SK-N-SH treated with all-trans-retinoic acid at 6 μM for 48 hours (cell line): ENCODE measurements at regions not wholly inside any gene's neighbourhood (a gene's known extent, or its start where the extent isn't known, plus 50 kb on each side); places are given as distances from the start of the nearest gene placed in this dataset.
"Not testable (repeated sequence)": the region's sequence is repeated elsewhere in the genome, so short reads cannot be mapped to it uniquely, and the experiment has no call there.

Experiments
- ATAC-seq: fragments of 200-7000 bp; cut with Tn5 transposase; 3 replicates; pipeline ENCODE4 v1.9.1; 2020; ENCODE audit warnings: mild to moderate bottlenecking, moderate library complexity
- ARNTL ChIP-seq: fragments of 450-650 bp; formaldehyde crosslinking; IDR thresholded peaks from 2 replicates; pipeline ENCODE4 v1.5.0; 2020; ENCODE audit warnings: low read depth, mild to moderate bottlenecking, moderate library complexity, borderline replicate concordance
- CSDC2 ChIP-seq: fragments of 250-450 bp; sonication (Bioruptor Pico); IDR thresholded peaks from 2 replicates; pipeline ENCODE4 v1.5.0; 2020; ENCODE audit warnings: mild to moderate bottlenecking, moderate library complexity
- CSRNP3 ChIP-seq: fragments of 250-450 bp; sonication (Bioruptor Pico); IDR thresholded peaks from 2 replicates; pipeline ENCODE4 v1.5.1; 2021; ENCODE audit warnings: mild to moderate bottlenecking, moderate library complexity
- GLIS3 ChIP-seq: fragments of 250-450 bp; sonication (Bioruptor Pico); IDR thresholded peaks from 2 replicates; pipeline ENCODE4 v1.5.0; 2020; ENCODE audit warnings: mild to moderate bottlenecking, moderate library complexity
- ISL1 ChIP-seq: fragments of 250-450 bp; sonication (Bioruptor Pico); IDR thresholded peaks from 2 replicates; pipeline ENCODE4 v2.1.2; 2022; ENCODE audit warnings: mild to moderate bottlenecking, moderate library complexity
- TCF4 ChIP-seq: fragments of 250-450 bp; sonication (Bioruptor Pico); IDR thresholded peaks from 2 replicates; pipeline ENCODE4 v1.8.0; 2021; ENCODE audit warnings: mild to moderate bottlenecking, moderate library complexity, borderline replicate concordance
- TSHZ2 ChIP-seq: fragments of 250-450 bp; sonication (Bioruptor Pico); IDR thresholded peaks from 2 replicates; pipeline ENCODE4 v1.5.0; 2020; ENCODE audit warnings: mild to moderate bottlenecking, moderate library complexity
- ZNF8 ChIP-seq: fragments of 450-650 bp; formaldehyde crosslinking; IDR thresholded peaks from 2 replicates; pipeline ENCODE4 v1.5.0; 2020; ENCODE audit warnings: mild to moderate bottlenecking, moderate library complexity
- TF ChIP-seq, protein P1 (sequence below): fragments of 250-450 bp; sonication (Bioruptor Pico); IDR thresholded peaks from 2 replicates; pipeline ENCODE4 v1.5.1; 2020; ENCODE audit warnings: low read depth, mild to moderate bottlenecking, moderate library complexity
- TF ChIP-seq, protein P2 (sequence below): fragments of 250-450 bp; sonication (Bioruptor Pico); IDR thresholded peaks from 2 replicates; pipeline ENCODE4 v1.8.0; 2021; ENCODE audit warnings: low read depth, mild to moderate bottlenecking, moderate library complexity, borderline replicate concordance

GRCh38 chr9:2389404-2389803, 232.2 kb upstream of the VLDLR start (continued):
- TF ChIP-seq, protein P1, sequence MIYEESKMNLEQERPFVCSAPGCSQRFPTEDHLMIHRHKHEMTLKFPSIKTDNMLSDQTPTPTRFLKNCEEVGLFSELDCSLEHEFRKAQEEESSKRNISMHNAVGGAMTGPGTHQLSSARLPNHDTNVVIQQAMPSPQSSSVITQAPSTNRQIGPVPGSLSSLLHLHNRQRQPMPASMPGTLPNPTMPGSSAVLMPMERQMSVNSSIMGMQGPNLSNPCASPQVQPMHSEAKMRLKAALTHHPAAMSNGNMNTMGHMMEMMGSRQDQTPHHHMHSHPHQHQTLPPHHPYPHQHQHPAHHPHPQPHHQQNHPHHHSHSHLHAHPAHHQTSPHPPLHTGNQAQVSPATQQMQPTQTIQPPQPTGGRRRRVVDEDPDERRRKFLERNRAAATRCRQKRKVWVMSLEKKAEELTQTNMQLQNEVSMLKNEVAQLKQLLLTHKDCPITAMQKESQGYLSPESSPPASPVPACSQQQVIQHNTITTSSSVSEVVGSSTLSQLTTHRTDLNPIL (CRISPR knock-in tag): no peak

DNA sequence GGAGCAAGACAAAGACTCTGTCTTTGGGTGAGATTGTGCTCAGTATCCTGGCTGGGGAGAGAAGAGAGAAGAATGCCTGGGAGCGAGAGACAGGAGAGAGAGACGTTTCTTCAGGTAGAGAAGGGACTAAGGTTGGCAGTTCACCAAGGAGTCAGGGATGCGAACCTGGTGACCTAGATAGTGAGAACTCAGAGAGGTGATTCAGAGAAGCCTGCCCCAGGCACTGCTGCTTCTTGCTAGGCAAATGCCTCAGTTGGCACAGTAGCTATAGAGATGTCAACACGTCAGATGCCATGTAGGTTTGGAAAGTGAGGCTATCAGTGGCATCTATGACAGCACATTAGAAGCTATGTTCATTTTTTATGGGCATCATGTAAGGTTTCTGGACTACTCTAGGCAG, 231.6 kb upstream of the VLDLR start:
- TF ChIP-seq GLIS3: no peak
- no peak for TF ChIP-seq ARNTL (CRISPR knock-in tag)
- TF ChIP-seq, protein P2, sequence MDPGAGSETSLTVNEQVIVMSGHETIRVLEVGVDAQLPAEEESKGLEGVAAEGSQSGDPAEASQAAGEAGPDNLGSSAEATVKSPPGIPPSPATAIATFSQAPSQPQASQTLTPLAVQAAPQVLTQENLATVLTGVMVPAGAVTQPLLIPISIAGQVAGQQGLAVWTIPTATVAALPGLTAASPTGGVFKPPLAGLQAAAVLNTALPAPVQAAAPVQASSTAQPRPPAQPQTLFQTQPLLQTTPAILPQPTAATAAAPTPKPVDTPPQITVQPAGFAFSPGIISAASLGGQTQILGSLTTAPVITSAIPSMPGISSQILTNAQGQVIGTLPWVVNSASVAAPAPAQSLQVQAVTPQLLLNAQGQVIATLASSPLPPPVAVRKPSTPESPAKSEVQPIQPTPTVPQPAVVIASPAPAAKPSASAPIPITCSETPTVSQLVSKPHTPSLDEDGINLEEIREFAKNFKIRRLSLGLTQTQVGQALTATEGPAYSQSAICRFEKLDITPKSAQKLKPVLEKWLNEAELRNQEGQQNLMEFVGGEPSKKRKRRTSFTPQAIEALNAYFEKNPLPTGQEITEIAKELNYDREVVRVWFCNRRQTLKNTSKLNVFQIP: no peak
- no peak for TF ChIP-seq CSDC2
- TF ChIP-seq ZNF8 (CRISPR knock-in tag): no peak
- no peak for ATAC-seq

DNA sequence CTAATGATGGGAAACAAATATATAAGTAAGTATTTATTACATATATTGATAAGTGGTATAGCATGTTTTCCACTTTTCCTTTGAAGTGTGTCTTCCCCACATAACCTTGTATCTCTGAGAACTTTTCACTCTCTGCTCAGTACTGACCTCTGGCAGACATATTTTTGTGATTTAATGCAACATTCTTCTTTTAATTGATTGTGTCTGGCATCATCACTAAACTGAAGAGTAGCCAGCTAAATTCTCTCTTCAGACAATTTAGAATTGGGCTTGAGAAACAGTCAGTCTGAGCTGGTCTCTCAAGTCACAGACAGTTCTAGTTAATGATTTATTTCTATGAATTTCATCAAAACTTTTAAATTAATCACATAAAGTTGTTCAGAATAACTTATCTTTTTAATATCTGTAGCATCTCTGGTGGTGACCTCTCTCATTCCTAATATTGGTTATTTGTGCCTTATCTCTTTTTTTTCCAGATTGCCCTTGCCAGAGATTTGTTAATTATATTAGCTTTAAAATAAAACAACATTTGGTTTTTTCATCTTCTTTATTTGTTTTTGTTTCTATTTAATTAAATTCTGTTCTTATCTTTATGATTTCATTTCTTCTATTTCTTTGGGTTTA, 230.0 kb upstream of the VLDLR start:
- not testable (repeated sequence) for ATAC-seq
- TF ChIP-seq CSRNP3 (peak; percentile 44), ISL1 (CRISPR knock-in tag) (peak; percentile 74), TCF4 (CRISPR knock-in tag) (peak; percentile 99), TSHZ2 (CRISPR knock-in tag) (peak; percentile 89)
- TF ChIP-seq, protein P1 (CRISPR knock-in tag): peak; percentile 48; the same call in 1 of the 2 replicates

DNA sequence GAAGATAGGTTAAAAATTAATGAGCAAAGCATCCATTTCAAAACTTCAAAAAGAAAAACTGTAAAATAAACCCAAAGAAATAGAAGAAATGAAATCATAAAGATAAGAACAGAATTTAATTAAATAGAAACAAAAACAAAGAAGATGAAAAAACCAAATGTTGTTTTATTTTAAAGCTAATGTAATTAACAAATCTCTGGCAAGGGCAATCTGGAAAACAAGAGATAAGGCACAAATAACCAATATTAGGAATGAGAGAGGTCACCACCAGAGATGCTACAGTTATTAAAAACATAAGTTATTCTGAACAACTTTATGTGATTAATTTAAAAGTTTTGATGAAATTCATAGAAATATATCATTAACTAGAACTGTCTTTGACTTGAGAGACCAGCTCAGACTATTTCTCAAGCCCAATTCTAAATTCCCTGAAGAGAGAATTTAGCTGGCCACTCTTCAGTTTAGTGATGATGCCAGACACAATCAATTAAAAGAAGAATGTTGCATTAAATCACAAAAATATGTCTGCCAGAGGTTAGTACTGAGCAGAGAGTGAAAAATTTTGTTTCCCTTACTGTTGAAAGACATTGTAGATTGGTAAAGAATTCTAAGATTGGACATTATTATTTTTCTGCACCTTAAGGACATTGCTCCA, 227.4 kb upstream of the VLDLR start:
- not testable (repeated sequence) for ATAC-seq
- TF ChIP-seq ISL1 (CRISPR knock-in tag) (peak; percentile 38; the same call in 1 of the 2 replicates), TSHZ2 (CRISPR knock-in tag) (peak; percentile 66), TCF4 (CRISPR knock-in tag) (peak; percentile 100)
